SK-N-SH treated with all-trans-retinoic acid at 6 μM for 48 hours (cell line): ENCODE measurements at regions not wholly inside any gene's neighbourhood (a gene's known extent, or its start where the extent isn't known, plus 50 kb on each side); places are given as distances from the start of the nearest gene placed in this dataset.
A peak's percentile ranks its signal among the peaks of the same experiment; 100 is the strongest.

Experiments
- ATAC-seq: fragments of 200-7000 bp; cut with Tn5 transposase; 3 replicates; pipeline ENCODE4 v1.9.1; 2020; ENCODE audit warnings: mild to moderate bottlenecking, moderate library complexity
- ARNTL ChIP-seq: fragments of 450-650 bp; formaldehyde crosslinking; IDR thresholded peaks from 2 replicates; pipeline ENCODE4 v1.5.0; 2020; ENCODE audit warnings: low read depth, mild to moderate bottlenecking, moderate library complexity, borderline replicate concordance
- BACH2 ChIP-seq: fragments of 250-450 bp; sonication (Bioruptor Pico); IDR thresholded peaks from 2 replicates; pipeline ENCODE4 v1.9.0; 2021; ENCODE audit warnings: mild to moderate bottlenecking, borderline replicate concordance
- CSDC2 ChIP-seq: fragments of 250-450 bp; sonication (Bioruptor Pico); IDR thresholded peaks from 2 replicates; pipeline ENCODE4 v1.5.0; 2020; ENCODE audit warnings: mild to moderate bottlenecking, moderate library complexity
- ESRRG ChIP-seq: fragments of 250-450 bp; sonication (Bioruptor Pico); IDR thresholded peaks from 2 replicates; pipeline ENCODE4 v1.6.1; 2021; ENCODE audit warnings: mild to moderate bottlenecking
- GLIS3 ChIP-seq: fragments of 250-450 bp; sonication (Bioruptor Pico); IDR thresholded peaks from 2 replicates; pipeline ENCODE4 v1.5.0; 2020; ENCODE audit warnings: mild to moderate bottlenecking, moderate library complexity
- ISL1 ChIP-seq: fragments of 250-450 bp; sonication (Bioruptor Pico); IDR thresholded peaks from 2 replicates; pipeline ENCODE4 v2.1.2; 2022; ENCODE audit warnings: mild to moderate bottlenecking, moderate library complexity
- OSR1 ChIP-seq: fragments of 250-450 bp; sonication (Bioruptor Pico); IDR thresholded peaks from 2 replicates; pipeline ENCODE4 v1.8.0; 2022; ENCODE audit warnings: moderate library complexity, mild to moderate bottlenecking, inconsistent platforms
- PATZ1 ChIP-seq: fragments of 250-450 bp; sonication (Bioruptor Pico); IDR thresholded peaks from 2 replicates; pipeline ENCODE4 v1.8.0; 2020; ENCODE audit warnings: mild to moderate bottlenecking, moderate library complexity, borderline replicate concordance
- RARB ChIP-seq: fragments of 250-450 bp; sonication (Bioruptor Pico); IDR thresholded peaks from 2 replicates; pipeline ENCODE4 v1.8.0; 2021; ENCODE audit warnings: mild to moderate bottlenecking, moderate library complexity
- SNAI2 ChIP-seq: fragments of 250-450 bp; sonication (Bioruptor Pico); IDR thresholded peaks from 2 replicates; pipeline ENCODE4 v1.5.0; 2020; ENCODE audit warnings: mild to moderate bottlenecking, moderate library complexity
- TCF4 ChIP-seq: fragments of 250-450 bp; sonication (Bioruptor Pico); IDR thresholded peaks from 2 replicates; pipeline ENCODE4 v1.8.0; 2021; ENCODE audit warnings: mild to moderate bottlenecking, moderate library complexity, borderline replicate concordance
- ZC3H10 ChIP-seq: fragments of 250-450 bp; sonication (Bioruptor Pico); IDR thresholded peaks from 2 replicates; pipeline ENCODE4 v1.5.1; 2021; ENCODE audit warnings: mild to moderate bottlenecking, moderate library complexity
- ZFP3 ChIP-seq: fragments of 250-450 bp; sonication (Bioruptor Pico); IDR thresholded peaks from 2 replicates; pipeline ENCODE4 v1.5.0; 2020; ENCODE audit warnings: mild to moderate bottlenecking, moderate library complexity
- ZFP30 ChIP-seq: fragments of 450-650 bp; formaldehyde crosslinking; IDR thresholded peaks from 2 replicates; pipeline ENCODE4 v1.5.0; 2022; ENCODE audit warnings: mild to moderate bottlenecking, moderate library complexity
- ZNF565 ChIP-seq: fragments of 450-650 bp; formaldehyde crosslinking; conservative IDR thresholded peaks from 2 replicates; pipeline ENCODE4 v1.5.0; 2020; ENCODE audit warnings: low read depth, mild to moderate bottlenecking, moderate library complexity
- ZNF8 ChIP-seq: fragments of 450-650 bp; formaldehyde crosslinking; IDR thresholded peaks from 2 replicates; pipeline ENCODE4 v1.5.0; 2020; ENCODE audit warnings: mild to moderate bottlenecking, moderate library complexity
- TF ChIP-seq, protein P1 (sequence below): fragments of 250-450 bp; sonication (Bioruptor Pico); IDR thresholded peaks from 2 replicates; pipeline ENCODE4 v1.5.0; 2020; ENCODE audit warnings: mild to moderate bottlenecking, moderate library complexity
- TF ChIP-seq, protein P2 (sequence below): fragments of 250-450 bp; sonication (Bioruptor Pico); IDR thresholded peaks from 2 replicates; pipeline ENCODE4 v1.8.0; 2021; ENCODE audit warnings: low read depth, mild to moderate bottlenecking, moderate library complexity, borderline replicate concordance
- TF ChIP-seq, protein P3 (sequence below): fragments of 250-450 bp; sonication (Bioruptor Pico); IDR thresholded peaks from 2 replicates; pipeline ENCODE4 v1.5.1; 2021; ENCODE audit warnings: mild to moderate bottlenecking, moderate library complexity
- TF ChIP-seq, protein P4 (sequence below): fragments of 250-450 bp; sonication (Bioruptor Pico); IDR thresholded peaks from 2 replicates; pipeline ENCODE4 v1.5.1; 2020; ENCODE audit warnings: low read depth, mild to moderate bottlenecking, moderate library complexity

GRCh38 chr5:33223563-33224284 lies 217.0 kb upstream of the TARS1 start (continued):
- TF ChIP-seq, protein P1, sequence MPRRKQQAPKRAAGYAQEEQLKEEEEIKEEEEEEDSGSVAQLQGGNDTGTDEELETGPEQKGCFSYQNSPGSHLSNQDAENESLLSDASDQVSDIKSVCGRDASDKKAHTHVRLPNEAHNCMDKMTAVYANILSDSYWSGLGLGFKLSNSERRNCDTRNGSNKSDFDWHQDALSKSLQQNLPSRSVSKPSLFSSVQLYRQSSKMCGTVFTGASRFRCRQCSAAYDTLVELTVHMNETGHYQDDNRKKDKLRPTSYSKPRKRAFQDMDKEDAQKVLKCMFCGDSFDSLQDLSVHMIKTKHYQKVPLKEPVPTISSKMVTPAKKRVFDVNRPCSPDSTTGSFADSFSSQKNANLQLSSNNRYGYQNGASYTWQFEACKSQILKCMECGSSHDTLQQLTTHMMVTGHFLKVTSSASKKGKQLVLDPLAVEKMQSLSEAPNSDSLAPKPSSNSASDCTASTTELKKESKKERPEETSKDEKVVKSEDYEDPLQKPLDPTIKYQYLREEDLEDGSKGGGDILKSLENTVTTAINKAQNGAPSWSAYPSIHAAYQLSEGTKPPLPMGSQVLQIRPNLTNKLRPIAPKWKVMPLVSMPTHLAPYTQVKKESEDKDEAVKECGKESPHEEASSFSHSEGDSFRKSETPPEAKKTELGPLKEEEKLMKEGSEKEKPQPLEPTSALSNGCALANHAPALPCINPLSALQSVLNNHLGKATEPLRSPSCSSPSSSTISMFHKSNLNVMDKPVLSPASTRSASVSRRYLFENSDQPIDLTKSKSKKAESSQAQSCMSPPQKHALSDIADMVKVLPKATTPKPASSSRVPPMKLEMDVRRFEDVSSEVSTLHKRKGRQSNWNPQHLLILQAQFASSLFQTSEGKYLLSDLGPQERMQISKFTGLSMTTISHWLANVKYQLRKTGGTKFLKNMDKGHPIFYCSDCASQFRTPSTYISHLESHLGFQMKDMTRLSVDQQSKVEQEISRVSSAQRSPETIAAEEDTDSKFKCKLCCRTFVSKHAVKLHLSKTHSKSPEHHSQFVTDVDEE (CRISPR knock-in tag) = no peak

DNA sequence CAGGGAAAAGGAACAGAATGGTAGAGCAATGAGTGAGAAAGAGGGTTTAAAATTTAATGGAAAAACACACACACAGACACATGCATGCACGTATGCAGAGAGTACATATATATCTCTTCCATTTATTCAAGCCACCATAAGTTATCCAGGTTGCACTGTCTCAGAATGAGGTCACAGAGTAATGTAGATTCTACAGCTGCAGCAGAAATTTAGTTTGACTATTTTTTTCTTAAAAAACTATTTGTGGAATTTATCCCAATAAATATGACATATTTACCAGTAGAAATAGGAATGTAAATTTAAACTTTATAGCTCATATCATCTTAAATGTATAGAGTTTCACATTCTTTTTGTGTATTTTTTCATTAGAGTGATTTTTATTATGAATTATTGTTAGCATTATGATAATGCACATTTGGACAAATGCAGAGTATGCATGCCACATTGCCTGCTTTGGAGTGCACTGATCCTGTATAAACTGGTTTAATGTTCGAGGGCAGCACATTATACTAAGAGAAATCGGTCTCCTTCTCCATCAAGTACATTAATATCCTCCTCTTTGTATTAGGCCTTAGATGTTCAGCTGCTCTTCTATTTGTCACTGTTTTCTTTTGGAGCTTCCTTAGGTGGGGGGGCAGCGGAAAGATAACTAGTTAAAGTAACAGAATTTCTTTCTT lies 216.3 kb upstream of the TARS1 start:
- ATAC-seq = peak; percentile 69

DNA sequence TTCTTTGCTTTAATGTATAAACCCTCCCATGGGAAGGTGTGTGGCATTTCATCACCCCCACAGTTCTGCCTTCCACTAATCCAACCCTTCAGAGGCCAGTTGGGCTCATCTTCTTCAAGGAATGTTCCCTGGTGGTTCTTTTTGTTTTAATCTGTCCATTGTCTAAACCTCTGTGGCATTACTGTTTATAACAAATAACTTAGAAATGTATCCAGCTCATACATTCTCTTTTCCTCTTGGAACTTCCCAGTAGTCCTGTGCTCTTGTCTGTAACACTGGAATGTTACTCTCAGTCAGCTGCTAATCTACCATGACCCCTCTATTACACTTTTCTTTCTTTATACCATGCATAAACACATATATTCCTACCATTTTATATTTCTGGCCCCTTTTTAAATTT lies 213.5 kb upstream of the TARS1 start:
- TF ChIP-seq, protein P2, sequence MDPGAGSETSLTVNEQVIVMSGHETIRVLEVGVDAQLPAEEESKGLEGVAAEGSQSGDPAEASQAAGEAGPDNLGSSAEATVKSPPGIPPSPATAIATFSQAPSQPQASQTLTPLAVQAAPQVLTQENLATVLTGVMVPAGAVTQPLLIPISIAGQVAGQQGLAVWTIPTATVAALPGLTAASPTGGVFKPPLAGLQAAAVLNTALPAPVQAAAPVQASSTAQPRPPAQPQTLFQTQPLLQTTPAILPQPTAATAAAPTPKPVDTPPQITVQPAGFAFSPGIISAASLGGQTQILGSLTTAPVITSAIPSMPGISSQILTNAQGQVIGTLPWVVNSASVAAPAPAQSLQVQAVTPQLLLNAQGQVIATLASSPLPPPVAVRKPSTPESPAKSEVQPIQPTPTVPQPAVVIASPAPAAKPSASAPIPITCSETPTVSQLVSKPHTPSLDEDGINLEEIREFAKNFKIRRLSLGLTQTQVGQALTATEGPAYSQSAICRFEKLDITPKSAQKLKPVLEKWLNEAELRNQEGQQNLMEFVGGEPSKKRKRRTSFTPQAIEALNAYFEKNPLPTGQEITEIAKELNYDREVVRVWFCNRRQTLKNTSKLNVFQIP (CRISPR knock-in tag) = no peak
- TF ChIP-seq, protein P3, sequence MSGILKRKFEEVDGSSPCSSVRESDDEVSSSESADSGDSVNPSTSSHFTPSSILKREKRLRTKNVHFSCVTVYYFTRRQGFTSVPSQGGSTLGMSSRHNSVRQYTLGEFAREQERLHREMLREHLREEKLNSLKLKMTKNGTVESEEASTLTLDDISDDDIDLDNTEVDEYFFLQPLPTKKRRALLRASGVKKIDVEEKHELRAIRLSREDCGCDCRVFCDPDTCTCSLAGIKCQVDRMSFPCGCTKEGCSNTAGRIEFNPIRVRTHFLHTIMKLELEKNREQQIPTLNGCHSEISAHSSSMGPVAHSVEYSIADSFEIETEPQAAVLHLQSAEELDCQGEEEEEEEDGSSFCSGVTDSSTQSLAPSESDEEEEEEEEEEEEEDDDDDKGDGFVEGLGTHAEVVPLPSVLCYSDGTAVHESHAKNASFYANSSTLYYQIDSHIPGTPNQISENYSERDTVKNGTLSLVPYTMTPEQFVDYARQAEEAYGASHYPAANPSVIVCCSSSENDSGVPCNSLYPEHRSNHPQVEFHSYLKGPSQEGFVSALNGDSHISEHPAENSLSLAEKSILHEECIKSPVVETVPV (CRISPR knock-in tag) = no peak
- no peak for TF ChIP-seq RARB (CRISPR knock-in tag)
- no peak for TF ChIP-seq ESRRG (CRISPR knock-in tag)
- no peak for TF ChIP-seq BACH2
- no peak for TF ChIP-seq TCF4 (CRISPR knock-in tag)
- TF ChIP-seq, protein P4, sequence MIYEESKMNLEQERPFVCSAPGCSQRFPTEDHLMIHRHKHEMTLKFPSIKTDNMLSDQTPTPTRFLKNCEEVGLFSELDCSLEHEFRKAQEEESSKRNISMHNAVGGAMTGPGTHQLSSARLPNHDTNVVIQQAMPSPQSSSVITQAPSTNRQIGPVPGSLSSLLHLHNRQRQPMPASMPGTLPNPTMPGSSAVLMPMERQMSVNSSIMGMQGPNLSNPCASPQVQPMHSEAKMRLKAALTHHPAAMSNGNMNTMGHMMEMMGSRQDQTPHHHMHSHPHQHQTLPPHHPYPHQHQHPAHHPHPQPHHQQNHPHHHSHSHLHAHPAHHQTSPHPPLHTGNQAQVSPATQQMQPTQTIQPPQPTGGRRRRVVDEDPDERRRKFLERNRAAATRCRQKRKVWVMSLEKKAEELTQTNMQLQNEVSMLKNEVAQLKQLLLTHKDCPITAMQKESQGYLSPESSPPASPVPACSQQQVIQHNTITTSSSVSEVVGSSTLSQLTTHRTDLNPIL (CRISPR knock-in tag) = no peak
- TF ChIP-seq ZNF565 (CRISPR knock-in tag) = no peak
- no peak for TF ChIP-seq ZFP30 (CRISPR knock-in tag)
- TF ChIP-seq, all 23 proteins: peak for 0
- no peak for ATAC-seq

More for the DNA sequence above, 216.3 kb upstream of the TARS1 start:
- TF ChIP-seq CSDC2 (CRISPR knock-in tag) (no peak), TCF4 (CRISPR knock-in tag) (no peak), PATZ1 (CRISPR knock-in tag) (no peak), OSR1 (CRISPR knock-in tag) (no peak), ZNF565 (CRISPR knock-in tag) (no peak), GLIS3 (CRISPR knock-in tag) (no peak), ISL1 (CRISPR knock-in tag) (no peak), ZFP3 (CRISPR knock-in tag) (no peak), ZC3H10 (CRISPR knock-in tag) (no peak), ARNTL (CRISPR knock-in tag) (no peak), SNAI2 (CRISPR knock-in tag) (no peak), ESRRG (CRISPR knock-in tag) (no peak), ZNF8 (CRISPR knock-in tag) (no peak)
- TF ChIP-seq, protein P3 (CRISPR knock-in tag) = no peak
- TF ChIP-seq, protein P4 (CRISPR knock-in tag) = no peak
- TF ChIP-seq, protein P2 (CRISPR knock-in tag) = no peak
